Hepatocyte (in vitro differentiated cells): ENCODE measurements at regions not wholly inside any gene's neighbourhood (a gene's known extent, or its start where the extent isn't known, plus 50 kb on each side); places are given as distances from the start of the nearest gene placed in this dataset.

Experiments used
- CTCF ChIP-seq: fragments of 200-600 bp; sonication (generic); IDR thresholded peaks from 2 replicates; pipeline ENCODE4 v1.5.1; 2016; ENCODE audit warnings: antibody characterized with exemption, mild to moderate bottlenecking; ENCODE audit not compliant: poor library complexity
- EZH2 ChIP-seq: fragments of 200-600 bp; sonication (generic); IDR thresholded peaks from 2 replicates; pipeline ENCODE4 v1.6.1; 2016; ENCODE audit warnings: antibody characterized with exemption, mild to moderate bottlenecking, borderline replicate concordance
- EZH2phosphoT487 ChIP-seq: fragments of 200-600 bp; sonication (generic); IDR thresholded peaks from one replicate; pipeline ENCODE4 v1.6.1; 2018; ENCODE audit warnings: antibody characterized with exemption, mild to moderate bottlenecking, low read depth, moderate library complexity; ENCODE audit not compliant: unreplicated experiment, severe bottlenecking

GRCh38 chr5:114174131-114174530 lies 187.7 kb upstream of the KCNN2 start:
- no peak for TF ChIP-seq CTCF
- no peak for TF ChIP-seq EZH2
- TF ChIP-seq EZH2phosphoT487 = no peak
